ENCODE measurements at regions not wholly inside any gene's neighbourhood (a gene's known extent, or its start where the extent isn't known, plus 50 kb on each side); places are given as distances from the start of the nearest gene placed in this dataset.

DNA sequence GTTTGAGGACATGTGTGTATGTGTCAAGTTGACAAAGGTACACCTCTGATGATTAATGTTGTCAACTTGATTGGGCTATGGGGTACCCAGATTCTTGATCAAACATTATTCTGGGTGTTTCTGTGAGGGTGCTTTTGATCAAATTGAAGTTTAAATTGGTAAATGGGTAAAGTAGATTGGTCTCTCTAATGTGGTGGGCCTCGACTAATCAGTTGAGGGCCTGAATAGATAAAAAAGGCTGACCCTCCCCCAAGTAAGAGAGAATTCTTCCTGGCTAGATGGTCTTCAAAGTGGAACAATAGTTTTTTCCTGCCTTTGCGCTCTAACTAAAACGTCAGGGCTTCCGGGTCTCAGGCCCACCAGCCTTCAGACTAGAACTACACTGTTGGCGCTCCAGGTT, 309.9 kb upstream of the MGMT start:
- TF ChIP-seq, protein P1, sequence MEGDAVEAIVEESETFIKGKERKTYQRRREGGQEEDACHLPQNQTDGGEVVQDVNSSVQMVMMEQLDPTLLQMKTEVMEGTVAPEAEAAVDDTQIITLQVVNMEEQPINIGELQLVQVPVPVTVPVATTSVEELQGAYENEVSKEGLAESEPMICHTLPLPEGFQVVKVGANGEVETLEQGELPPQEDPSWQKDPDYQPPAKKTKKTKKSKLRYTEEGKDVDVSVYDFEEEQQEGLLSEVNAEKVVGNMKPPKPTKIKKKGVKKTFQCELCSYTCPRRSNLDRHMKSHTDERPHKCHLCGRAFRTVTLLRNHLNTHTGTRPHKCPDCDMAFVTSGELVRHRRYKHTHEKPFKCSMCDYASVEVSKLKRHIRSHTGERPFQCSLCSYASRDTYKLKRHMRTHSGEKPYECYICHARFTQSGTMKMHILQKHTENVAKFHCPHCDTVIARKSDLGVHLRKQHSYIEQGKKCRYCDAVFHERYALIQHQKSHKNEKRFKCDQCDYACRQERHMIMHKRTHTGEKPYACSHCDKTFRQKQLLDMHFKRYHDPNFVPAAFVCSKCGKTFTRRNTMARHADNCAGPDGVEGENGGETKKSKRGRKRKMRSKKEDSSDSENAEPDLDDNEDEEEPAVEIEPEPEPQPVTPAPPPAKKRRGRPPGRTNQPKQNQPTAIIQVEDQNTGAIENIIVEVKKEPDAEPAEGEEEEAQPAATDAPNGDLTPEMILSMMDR (IDR thresholded peaks at IDR 0.05), result no peak
- no peak for TF ChIP-seq POLR2A (IDR thresholded peaks at IDR 0.05)
- TF ChIP-seq POLR2AphosphoS5 (IDR thresholded peaks at IDR 0.05; ENCODE audit: insufficient read depth in 1 of 2, low read depth in 1 of 2), result no peak
